CD4-positive, alpha-beta T cell treated with Interleukin-2 at 100 ng/mL for 4 hours (primary cell): ENCODE measurements at regions not wholly inside any gene's neighbourhood (a gene's known extent, or its start where the extent isn't known, plus 50 kb on each side); places are given as distances from the start of the nearest gene placed in this dataset.

Source experiments
- DNase-seq: peaks from one replicate; pipeline ENCODE4 v3.0.0-alpha.2; 2020; ENCODE audit warnings: low spot score

GRCh38 chr14:89626233-89626806, 209.3 kb upstream of the FOXN3 start:
- peak; percentile 66 for DNase-seq

GRCh38 chr14:89625731-89626232, 208.7 kb upstream of the FOXN3 start:
- no peak for DNase-seq

DNA sequence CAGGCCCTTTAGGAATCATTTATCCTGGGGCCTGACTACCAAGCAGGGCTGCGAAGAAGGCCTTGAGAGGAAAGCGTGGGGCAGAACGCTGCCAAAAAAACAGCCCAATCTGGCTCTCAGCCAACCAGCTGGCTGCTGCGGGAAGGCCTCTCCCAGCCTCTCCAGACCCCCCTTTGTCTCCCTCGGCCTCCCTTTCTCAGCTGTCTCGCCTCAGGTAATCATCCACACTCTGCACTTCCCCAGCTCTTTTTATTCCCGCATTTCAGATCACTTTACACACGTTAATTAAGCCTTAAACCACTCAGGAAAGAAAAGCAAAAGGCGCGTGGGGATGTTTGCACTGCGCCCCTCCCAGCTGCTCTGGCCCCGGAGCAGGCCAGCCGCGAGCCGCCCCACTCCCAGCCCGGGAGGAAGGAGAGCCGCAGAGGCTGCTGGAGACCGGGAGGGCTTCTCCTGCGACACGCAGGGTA, 208.2 kb upstream of the FOXN3 start:
- DNase-seq = no peak

DNA sequence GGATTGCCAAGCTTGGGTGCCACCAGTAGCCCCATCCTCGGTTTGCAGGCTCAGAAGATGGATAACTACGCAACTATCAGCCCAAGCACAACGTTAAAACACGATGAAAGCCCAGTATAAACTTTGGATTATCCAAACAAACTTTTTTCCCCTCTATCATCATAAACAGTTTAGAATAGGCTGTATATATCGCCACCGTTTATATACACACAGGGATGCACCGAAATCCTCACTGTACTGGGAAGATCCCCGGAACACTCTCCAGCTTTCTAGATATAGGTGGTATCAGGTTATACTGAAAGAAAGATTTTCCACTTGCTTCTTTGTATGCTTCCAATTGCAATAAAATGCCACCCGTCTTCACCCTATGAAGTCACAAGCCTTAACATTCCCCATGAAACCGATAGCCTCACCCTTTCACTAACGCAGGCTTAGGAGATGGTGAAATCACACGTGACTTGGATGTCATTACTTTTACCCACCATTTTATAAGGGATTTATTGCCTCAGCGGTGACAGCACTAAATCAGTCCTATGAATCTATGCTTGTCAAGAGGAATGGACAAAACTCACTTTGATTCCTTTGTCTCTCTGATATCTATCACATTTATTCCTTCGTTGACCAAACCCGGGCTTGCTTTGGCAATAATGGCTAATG, 207.6 kb upstream of the FOXN3 start:
- DNase-seq = no peak

DNA sequence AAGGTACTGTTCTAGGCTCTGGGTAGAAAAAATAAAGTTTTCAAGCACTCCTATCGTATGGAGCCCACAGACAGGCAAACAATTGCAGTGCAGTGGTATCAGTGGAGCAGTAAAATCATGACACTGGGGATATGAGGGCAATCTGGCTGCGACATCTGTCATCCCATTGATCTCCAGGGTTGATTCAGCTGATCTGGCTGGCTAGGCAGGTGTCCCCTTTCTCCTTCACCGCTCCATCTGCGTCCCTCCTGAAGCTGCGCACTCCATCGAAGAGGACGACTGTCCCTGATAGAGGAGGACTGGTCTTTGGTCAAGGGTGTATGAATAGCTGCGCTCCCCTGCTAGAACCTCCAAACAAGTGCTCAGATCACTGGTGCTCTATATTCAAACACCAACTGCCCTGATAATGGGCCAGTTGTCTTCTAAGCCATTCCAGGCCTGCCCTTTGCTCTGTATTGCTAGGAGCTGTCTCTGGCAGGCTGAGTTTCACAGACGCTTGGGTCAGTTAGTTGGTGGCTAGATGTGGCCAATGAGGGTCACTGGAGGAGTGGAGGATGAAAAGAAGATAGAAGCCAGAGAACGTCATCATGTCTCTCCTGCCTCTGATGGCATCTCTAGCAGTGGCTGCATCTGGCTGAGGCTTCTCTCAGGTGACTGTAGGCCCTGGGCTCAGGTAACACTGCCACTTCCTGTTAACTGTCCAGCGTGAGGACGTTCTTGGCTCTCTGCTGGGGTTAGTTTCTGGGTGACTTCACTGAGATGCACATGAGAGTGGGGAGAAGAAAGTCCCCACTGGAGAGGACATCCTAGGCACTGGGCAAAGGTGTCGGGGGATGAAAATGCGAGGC, 205.0 kb upstream of the FOXN3 start:
- DNase-seq = no peak

GRCh38 chr14:89621009-89621421, 204.0 kb upstream of the FOXN3 start:
- peak; percentile 78 for DNase-seq

- DNase-seq = no peak
Measured at GRCh38 chr14:89620436-89620835, 203.4 kb upstream of the FOXN3 start.

DNA sequence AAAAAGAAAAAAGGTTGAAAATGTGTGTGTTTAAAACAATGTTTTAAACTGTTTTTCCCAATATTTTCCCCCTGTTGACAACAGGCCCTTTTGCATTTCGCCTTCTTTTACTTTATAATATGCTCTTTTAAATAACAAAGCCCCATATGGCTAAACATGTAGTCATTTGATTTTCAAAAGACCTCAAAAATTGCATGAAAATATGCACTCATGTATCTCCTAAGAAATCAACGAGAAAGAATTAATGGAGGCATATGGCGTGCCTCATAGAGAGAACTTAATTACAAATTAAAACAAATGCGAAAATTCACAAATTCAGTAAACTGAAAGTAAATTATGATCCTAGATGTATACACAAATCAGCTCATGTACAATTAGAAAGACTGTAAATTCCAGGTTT, 202.6 kb upstream of the FOXN3 start:
- DNase-seq = no peak

- DNase-seq = peak; percentile 64
Measured at GRCh38 chr14:89618811-89619551, 201.9 kb upstream of the FOXN3 start.

- peak; percentile 32 for DNase-seq
Measured at GRCh38 chr14:89618330-89618708, 201.3 kb upstream of the FOXN3 start.

DNA sequence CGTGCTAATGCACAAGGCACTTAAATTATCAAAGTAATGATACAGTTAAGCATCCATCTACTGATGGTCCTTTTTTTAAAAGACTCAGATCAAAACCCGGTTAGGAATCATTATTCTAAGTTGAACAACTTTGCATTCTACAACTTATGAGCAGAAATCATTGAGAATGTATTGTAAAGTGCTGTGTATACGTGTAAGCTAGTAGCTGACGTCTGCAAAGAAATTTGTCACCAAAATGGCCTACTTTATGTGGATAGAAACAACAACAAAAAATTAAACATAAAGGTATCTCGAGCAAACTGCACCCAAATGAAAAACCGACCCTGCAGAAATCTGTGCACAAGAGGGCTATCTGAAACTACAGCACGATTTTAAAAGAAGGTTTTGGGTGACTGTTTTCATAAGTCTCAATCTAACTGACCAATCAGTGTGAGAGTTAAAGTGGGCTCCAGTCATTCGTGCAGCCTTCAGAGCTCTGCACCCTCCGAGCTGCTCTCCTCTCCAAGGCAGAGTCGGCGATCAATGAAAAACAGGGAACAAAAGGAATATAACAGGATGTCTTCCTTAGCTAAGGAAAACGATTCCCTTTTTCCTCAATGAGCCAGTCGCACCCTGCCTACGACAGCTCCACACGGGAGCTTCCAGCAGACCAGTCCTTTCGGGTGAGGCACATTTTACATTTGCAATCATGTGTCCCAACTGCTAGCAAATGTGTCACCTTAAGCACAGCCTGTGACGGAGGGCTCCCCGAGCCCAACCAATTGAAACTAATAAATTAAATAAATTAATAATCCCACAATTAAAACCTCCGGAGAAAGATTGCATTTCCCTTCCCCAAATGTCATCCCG, 200.7 kb upstream of the FOXN3 start:
- DNase-seq = peak; percentile 51

DNA sequence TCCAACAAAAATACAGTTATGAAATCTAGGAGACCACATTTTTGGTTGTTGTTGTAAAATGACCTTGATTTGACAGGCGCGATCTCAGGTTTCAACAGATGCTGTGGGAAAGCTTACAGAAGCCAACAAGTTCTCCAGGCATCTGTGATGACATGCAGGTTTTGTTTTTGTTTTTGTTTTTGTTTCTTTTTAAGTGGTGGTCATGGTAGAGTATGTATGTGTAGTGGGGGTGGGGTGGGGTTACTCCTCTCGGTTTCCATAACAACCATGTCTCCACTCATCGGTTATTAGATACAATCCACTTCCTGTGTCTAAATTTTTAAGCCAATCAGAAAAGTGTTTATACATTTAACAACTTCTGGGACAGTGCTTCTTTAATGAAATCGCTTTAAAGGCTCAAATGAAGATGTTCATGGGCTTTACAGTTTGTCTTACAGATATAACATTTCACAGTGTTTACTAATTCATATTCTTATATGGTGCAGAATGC, 199.9 kb upstream of the FOXN3 start:
- peak; percentile 84 for DNase-seq

- DNase-seq = no peak
Measured at GRCh38 chr14:89616425-89616824, 199.4 kb upstream of the FOXN3 start.

- DNase-seq = no peak
Measured at GRCh38 chr14:89615421-89615820, 198.4 kb upstream of the FOXN3 start.

GRCh38 chr14:89614009-89614691, 197.1 kb upstream of the FOXN3 start:
- no peak for DNase-seq

DNA sequence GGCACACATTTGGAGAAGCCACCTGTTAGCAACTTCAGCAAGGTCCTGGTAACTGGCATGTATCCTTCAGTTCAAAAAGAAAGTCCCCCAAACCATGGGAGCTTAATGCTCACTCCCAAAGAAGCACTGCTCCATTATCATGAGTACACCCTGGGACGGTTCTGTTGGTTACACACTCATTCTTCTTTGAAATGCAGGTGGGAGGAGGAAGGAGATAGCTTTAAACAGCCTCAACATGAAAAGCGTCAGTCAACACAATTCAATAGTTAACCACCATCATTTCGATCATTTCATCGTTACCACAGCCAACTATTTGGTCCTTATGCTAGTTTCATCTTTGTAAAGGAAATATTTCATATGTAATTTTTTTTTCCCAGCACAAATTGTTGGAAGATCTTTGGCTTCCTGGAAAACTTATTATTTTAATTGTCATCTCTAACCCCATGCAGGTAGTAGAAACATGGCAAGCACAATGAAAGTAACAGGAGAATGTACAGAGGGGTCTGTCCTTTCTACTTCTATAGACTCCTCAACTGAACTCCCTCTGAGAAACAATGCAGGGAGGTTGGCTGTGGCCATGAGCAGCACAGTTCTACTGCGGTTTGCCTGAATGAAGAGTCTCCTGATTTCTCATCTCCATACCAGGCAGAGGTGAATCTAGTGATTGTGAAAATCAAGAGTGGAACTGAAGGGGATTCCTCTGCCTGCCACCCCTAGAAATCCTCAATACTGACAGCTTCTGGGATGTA, 196.4 kb upstream of the FOXN3 start:
- peak; percentile 37 for DNase-seq

DNA sequence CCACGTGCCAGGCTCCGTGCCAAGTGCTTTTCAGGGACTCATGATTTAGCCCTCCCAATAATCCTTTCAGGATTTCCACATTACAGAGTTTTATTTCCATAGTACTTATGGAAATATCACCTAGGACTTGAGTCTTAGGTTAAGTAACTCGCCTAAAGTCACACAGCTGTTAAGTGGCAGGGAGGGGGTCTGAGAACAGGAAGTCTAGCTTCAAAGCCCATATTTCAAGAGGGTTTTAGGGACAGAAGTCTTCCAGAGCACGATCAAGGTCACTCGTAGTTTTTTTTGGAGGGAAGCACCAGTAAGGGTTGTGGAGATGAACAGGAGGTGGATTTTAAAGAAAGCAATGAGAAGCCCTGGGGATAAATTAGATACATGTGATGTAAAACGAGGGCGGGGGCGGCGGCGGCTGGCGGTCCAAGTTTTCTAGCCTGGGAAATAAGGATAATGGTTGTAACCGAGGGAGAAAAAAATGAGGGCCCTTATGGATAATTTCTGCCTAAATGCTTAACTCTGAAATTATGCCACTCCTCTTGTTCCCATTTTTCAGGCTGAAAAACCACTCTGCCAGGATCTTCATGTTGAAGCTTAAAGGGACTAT, 192.6 kb upstream of the FOXN3 start:
- no peak for DNase-seq

GRCh38 chr14:89607453-89607852, 190.4 kb upstream of the FOXN3 start:
- no peak for DNase-seq

GRCh38 chr14:89603938-89604480, 187.0 kb upstream of the FOXN3 start:
- no peak for DNase-seq
